ENCODE measurements at regions not wholly inside any gene's neighbourhood (a gene's known extent, or its start where the extent isn't known, plus 50 kb on each side); places are given as distances from the start of the nearest gene placed in this dataset.
A peak's percentile ranks its signal among the peaks of the same experiment; 100 is the strongest.

- H3K36me3 ChIP-seq = no peaks in the 10 kb centered on the region
- no peaks in the 10 kb centered on the region for H3K4me1 ChIP-seq
- TF ChIP-seq POLR2A (IDR thresholded peaks at IDR 0.05) (no peak), CTCF (IDR thresholded peaks at IDR 0.05 in 4 of 5, conservative IDR thresholded peaks at IDR 0.05 in 1 of 5) (peak in 4 of 5 experiments; percentile 33 to 54 (median 46))
- ATAC-seq (no peak), DNase-seq (peak in 1 of 2 donors; percentile 19)
- no peak overlapping the region for H3K4me3 ChIP-seq
- H3K27ac ChIP-seq = no peak overlapping the region
- no peaks in the 10 kb centered on the region for H3K27me3 ChIP-seq
- no peaks in the 10 kb centered on the region for H3K9me3 ChIP-seq
- in situ Hi-C loops (cut with MboI; ENCODE audit: low sequenced_read_pairs in 4 of 4) = loop anchor here in 3 of 4 donors (10.0 to 25.0 kb wide), 3 partner anchors 119 to 696 kb away; partner anchors contain the start of gene RASGRP1 (in 1 of the 3)
- intact Hi-C loops (cut with DNase I; ENCODE audit: low total_unique reads) = loop anchor here (10.0 kb wide), 1 partner anchor 119 kb away; the partner anchor contains the start of gene RASGRP1
Observed at GRCh38 chr15:38683382-38684242, 119.0 kb upstream of the RASGRP1 start.

- intact Hi-C loops (cut with DNase I; ENCODE audit: low total_unique reads) (loop anchor here (10.0 kb wide), 1 partner anchor 120 kb away; the partner anchor contains the start of gene RASGRP1), in situ Hi-C loops (cut with MboI; ENCODE audit: low sequenced_read_pairs in 4 of 4) (loop anchor here in 3 of 4 donors (10.0 to 25.0 kb wide), 3 partner anchors 120 to 697 kb away; partner anchors contain the start of gene RASGRP1 (in 1 of the 3))
- H3K36me3 ChIP-seq = no peaks in the 10 kb centered on the region
- H3K27me3 ChIP-seq = no peaks in the 10 kb centered on the region
- H3K4me1 ChIP-seq = no peaks in the 10 kb centered on the region
- H3K27ac ChIP-seq = no peak overlapping the region
- no peaks in the 10 kb centered on the region for H3K9me3 ChIP-seq
- no peak overlapping the region for H3K4me3 ChIP-seq
- ATAC-seq (no peak), DNase-seq (no peak)
- no peak for TF ChIP-seq POLR2A (IDR thresholded peaks at IDR 0.05)
- no peak for TF ChIP-seq CTCF (IDR thresholded peaks at IDR 0.05 in 4 of 5, conservative IDR thresholded peaks at IDR 0.05 in 1 of 5)
Observed at GRCh38 chr15:38684440-38685010, 119.9 kb upstream of the RASGRP1 start.

DNA sequence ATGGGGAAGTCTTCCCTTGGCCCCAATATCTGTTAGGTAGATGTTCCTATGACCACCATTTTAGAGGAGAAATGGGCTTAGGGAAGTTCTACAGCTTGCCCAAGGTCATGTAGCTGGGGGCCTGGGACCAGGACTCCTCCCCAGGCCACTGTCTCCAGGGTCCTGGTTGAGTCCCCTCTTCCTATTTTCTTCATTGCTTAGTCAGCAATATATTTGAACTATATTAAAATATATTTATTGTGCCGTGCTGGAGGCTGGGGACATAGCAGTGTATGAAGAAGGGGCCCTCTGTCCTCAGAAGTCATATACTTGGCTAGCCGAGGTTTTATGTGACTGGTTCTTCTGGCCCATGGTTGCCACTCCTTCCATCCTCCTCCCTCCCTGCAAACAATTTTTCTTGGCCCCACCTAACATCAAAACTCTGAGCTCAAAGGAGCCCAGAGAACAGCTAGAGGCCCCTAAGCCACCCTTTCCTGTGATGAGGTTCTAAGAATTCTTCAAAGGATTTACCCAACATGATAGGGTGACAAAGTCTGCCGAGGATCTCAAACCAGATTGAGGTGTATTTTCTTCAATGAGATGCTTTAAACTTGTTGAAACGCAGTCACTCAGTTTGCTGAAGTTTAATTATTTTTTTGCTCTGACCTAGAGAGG is 121.2 kb upstream of the RASGRP1 start:
- in situ Hi-C loops (cut with MboI; ENCODE audit: low sequenced_read_pairs in 4 of 4) = loop anchor here in 3 of 4 donors (10.0 to 25.0 kb wide), 3 partner anchors 121 to 699 kb away; partner anchors contain the start of gene RASGRP1 (in 1 of the 3)
- TF ChIP-seq POLR2A (IDR thresholded peaks at IDR 0.05) (no peak), CTCF (IDR thresholded peaks at IDR 0.05 in 4 of 5, conservative IDR thresholded peaks at IDR 0.05 in 1 of 5) (no peak)
- intact Hi-C loops (cut with DNase I; ENCODE audit: low total_unique reads) = loop anchor here (10.0 kb wide), 1 partner anchor 121 kb away; the partner anchor contains the start of gene RASGRP1
- Histone ChIP-seq H3K9me3 (no peaks in the 10 kb centered on the region), H3K4me1 (no peaks in the 10 kb centered on the region), H3K36me3 (no peaks in the 10 kb centered on the region), H3K4me3 (no peak overlapping the region), H3K27ac (no peak overlapping the region), H3K27me3 (no peaks in the 10 kb centered on the region)
- no peak for ATAC-seq
- no peak for DNase-seq

DNA sequence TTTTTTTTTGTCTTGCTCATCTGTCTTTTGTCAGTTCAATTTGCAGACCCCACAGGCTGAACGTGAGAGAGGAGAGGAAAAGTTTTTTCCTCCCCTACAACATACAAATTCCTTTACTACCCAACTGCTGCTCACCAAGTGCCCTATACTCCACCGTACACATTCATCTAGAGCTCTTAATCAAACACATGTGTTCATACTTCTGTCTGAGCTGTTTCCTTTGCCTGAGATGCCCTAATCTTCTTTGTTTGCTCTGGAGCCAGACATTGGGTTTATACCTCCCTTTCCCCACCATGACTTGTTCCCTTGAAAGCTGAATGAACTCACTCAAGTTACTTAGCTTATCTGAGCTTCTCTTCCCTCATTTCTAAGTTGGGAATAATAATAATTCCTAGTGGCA is 122.7 kb upstream of the RASGRP1 start:
- ATAC-seq (no peak), DNase-seq (no peak)
- no peak for TF ChIP-seq CTCF (IDR thresholded peaks at IDR 0.05 in 4 of 5, conservative IDR thresholded peaks at IDR 0.05 in 1 of 5)
- TF ChIP-seq POLR2A (IDR thresholded peaks at IDR 0.05) = no peak
- no peaks in the 10 kb centered on the region for H3K36me3 ChIP-seq
- in situ Hi-C loops (cut with MboI; ENCODE audit: low sequenced_read_pairs in 4 of 4) = loop anchor here in 3 of 4 donors (10.0 to 25.0 kb wide), 3 partner anchors 123 to 700 kb away; partner anchors contain the start of gene RASGRP1 (in 1 of the 3)
- H3K4me1 ChIP-seq = no peaks in the 10 kb centered on the region
- no peaks in the 10 kb centered on the region for H3K27me3 ChIP-seq
- intact Hi-C loops (cut with DNase I; ENCODE audit: low total_unique reads) = loop anchor here (10.0 kb wide), 1 partner anchor 123 kb away; the partner anchor contains the start of gene RASGRP1
- no peaks in the 10 kb centered on the region for H3K9me3 ChIP-seq
- no peak overlapping the region for H3K4me3 ChIP-seq
- H3K27ac ChIP-seq = no peak overlapping the region
